ENCODE measurements at regions not wholly inside any gene's neighbourhood (a gene's known extent, or its start where the extent isn't known, plus 50 kb on each side); places are given as distances from the start of the nearest gene placed in this dataset.
"Not testable (repeated sequence)": the region's sequence is repeated elsewhere in the genome, so short reads cannot be mapped to it uniquely, and the experiment has no call there.

GRCh38 chr16:75780669-75781068 is 54.4 kb upstream of the CPHXL start:
- no peak for DNase-seq

GRCh38 chr16:75781683-75782343 is 55.5 kb upstream of the CPHXL start:
- no peak for DNase-seq

- DNase-seq: no peak
Measured at GRCh38 chr16:75787440-75787839, 61.1 kb upstream of the CPHXL start.

GRCh38 chr16:75789237-75789636 is 62.9 kb upstream of the CPHXL start:
- DNase-seq: peak; percentile 12

- DNase-seq: no peak
Measured at GRCh38 chr16:75792771-75793492, 66.6 kb upstream of the CPHXL start.

GRCh38 chr16:75793641-75794040 is 67.4 kb upstream of the CPHXL start:
- DNase-seq: no peak

GRCh38 chr16:75794426-75794825 is 68.1 kb upstream of the CPHXL start:
- DNase-seq: no peak

GRCh38 chr16:75798714-75799113 is 72.4 kb upstream of the CPHXL start:
- DNase-seq: no peak

- peak; percentile 3 for DNase-seq
Measured at GRCh38 chr16:75801307-75801706, 75.0 kb upstream of the CPHXL start.

- DNase-seq: no peak
Measured at GRCh38 chr16:75803753-75804152, 77.5 kb upstream of the CPHXL start.

- DNase-seq: no peak
Measured at GRCh38 chr16:75804368-75804767, 78.1 kb upstream of the CPHXL start.

GRCh38 chr16:75805946-75806345 is 79.7 kb upstream of the CPHXL start:
- no peak for DNase-seq

- no peak for DNase-seq
Measured at GRCh38 chr16:75806487-75806886, 80.2 kb upstream of the CPHXL start.

GRCh38 chr16:75810342-75810741 is 84.1 kb upstream of the CPHXL start:
- no peak for DNase-seq

GRCh38 chr16:75811020-75811634 is 84.8 kb upstream of the CPHXL start:
- DNase-seq: no peak

GRCh38 chr16:75818491-75818890 is 92.2 kb upstream of the CPHXL start:
- DNase-seq: no peak

- DNase-seq: no peak
Measured at GRCh38 chr16:75820672-75821071, 94.4 kb upstream of the CPHXL start.

GRCh38 chr16:75821117-75821516 is 94.8 kb upstream of the CPHXL start:
- no peak for DNase-seq

GRCh38 chr16:75825750-75826149 is 99.5 kb upstream of the CPHXL start:
- not testable (repeated sequence) for DNase-seq

GRCh38 chr16:75827372-75828038 is 101.2 kb upstream of the CPHXL start:
- not testable (repeated sequence) for DNase-seq

GRCh38 chr16:75833385-75833784 is 107.1 kb upstream of the CPHXL start:
- DNase-seq: not testable (repeated sequence)

- DNase-seq: no peak
Measured at GRCh38 chr16:75836347-75837010, 110.2 kb upstream of the CPHXL start.

- no peak for DNase-seq
Measured at GRCh38 chr16:75837264-75837663, 111.0 kb upstream of the CPHXL start.
